Posterior vena cava (tissue), 2 donors: ENCODE measurements at regions not wholly inside any gene's neighbourhood (a gene's known extent, or its start where the extent isn't known, plus 50 kb on each side); places are given as distances from the start of the nearest gene placed in this dataset.
A peak's percentile ranks its signal among the peaks of the same experiment; 100 is the strongest.

ENCODE experiments used
- DNase-seq: peaks from one replicate; pipeline ENCODE4 v3.0.0-alpha.2; 2020; ENCODE audit warnings: low spot score
- intact Hi-C, 2 donors: fragments of 100-400 bp; cut with DNase I; formaldehyde crosslinking; loops; one replicate each; pipeline versions ENCODE4 v1.14.1 to v1.14.2; 2022 to 2023
- donor health status: DM: yes; HTN: yes; CAD: no.
- donor health status: DM: yes; HTN: yes; CAD: no.

- DNase-seq: no peak
- intact Hi-C loops: no loop called here
Measured at GRCh38 chr2:16169381-16169960, 229.1 kb downstream of the MYCN start.

- intact Hi-C loops: no loop called here
- DNase-seq: peak; percentile 72
Measured at GRCh38 chr2:16168506-16169264, 228.3 kb downstream of the MYCN start.

GRCh38 chr2:16167870-16168426 lies 227.6 kb downstream of the MYCN start:
- intact Hi-C loops: no loop called here
- peak; percentile 38 for DNase-seq

GRCh38 chr2:16167451-16167861 lies 227.1 kb downstream of the MYCN start:
- no peak for DNase-seq
- intact Hi-C loops: no loop called here

GRCh38 chr2:16166327-16166981 lies 226.1 kb downstream of the MYCN start:
- intact Hi-C loops: no loop called here

GRCh38 chr2:16165518-16166326 lies 225.4 kb downstream of the MYCN start:
- intact Hi-C loops: no loop called here
- DNase-seq: no peak

More at GRCh38 chr2:16166327-16166981, 226.1 kb downstream of the MYCN start:
- DNase-seq: no peak

- no peak for DNase-seq
- intact Hi-C loops: no loop called here
Measured at GRCh38 chr2:16162491-16163040, 222.2 kb downstream of the MYCN start.

GRCh38 chr2:16161768-16162490 lies 221.6 kb downstream of the MYCN start:
- DNase-seq: no peak

GRCh38 chr2:16161085-16161565 lies 220.8 kb downstream of the MYCN start:
- intact Hi-C loops: no loop called here
- DNase-seq: no peak

More at GRCh38 chr2:16161768-16162490, 221.6 kb downstream of the MYCN start:
- intact Hi-C loops: no loop called here

- DNase-seq: no peak
- intact Hi-C loops: no loop called here
Measured at GRCh38 chr2:16160281-16161084, 220.1 kb downstream of the MYCN start.

GRCh38 chr2:16156411-16156810 lies 216.1 kb downstream of the MYCN start:
- intact Hi-C loops: no loop called here
- DNase-seq: no peak

- intact Hi-C loops: no loop called here
- DNase-seq: no peak
Measured at GRCh38 chr2:16155766-16156165, 215.4 kb downstream of the MYCN start.

- intact Hi-C loops: no loop called here
- DNase-seq: no peak
Measured at GRCh38 chr2:16155366-16155765, 215.0 kb downstream of the MYCN start.

- intact Hi-C loops: no loop called here
- no peak for DNase-seq
Measured at GRCh38 chr2:16154501-16155280, 214.3 kb downstream of the MYCN start.

GRCh38 chr2:16154061-16154460 lies 213.7 kb downstream of the MYCN start:
- DNase-seq: no peak
- intact Hi-C loops: no loop called here

GRCh38 chr2:16153754-16154035 lies 213.3 kb downstream of the MYCN start:
- no peak for DNase-seq
- intact Hi-C loops: no loop called here
